22Rv1 (cell line): ENCODE measurements at regions not wholly inside any gene's neighbourhood (a gene's known extent, or its start where the extent isn't known, plus 50 kb on each side); places are given as distances from the start of the nearest gene placed in this dataset.

ENCODE experiments used
- ZFX ChIP-seq: fragments of 450-650 bp; IDR thresholded peaks from 2 replicates; pipeline ENCODE4 v1.6.1; 2017; ENCODE audit warnings: antibody characterized with exemption, borderline replicate concordance
- TF ChIP-seq, protein P1 (sequence below): fragments of 450-650 bp; IDR thresholded peaks from 2 replicates; pipeline ENCODE4 v1.5.1; 2017; ENCODE audit warnings: mild to moderate bottlenecking

GRCh38 chr6:26743941-26744699, 84.6 kb upstream of the ZNF322 start:
- no peak for TF ChIP-seq ZFX
- TF ChIP-seq, protein P1, sequence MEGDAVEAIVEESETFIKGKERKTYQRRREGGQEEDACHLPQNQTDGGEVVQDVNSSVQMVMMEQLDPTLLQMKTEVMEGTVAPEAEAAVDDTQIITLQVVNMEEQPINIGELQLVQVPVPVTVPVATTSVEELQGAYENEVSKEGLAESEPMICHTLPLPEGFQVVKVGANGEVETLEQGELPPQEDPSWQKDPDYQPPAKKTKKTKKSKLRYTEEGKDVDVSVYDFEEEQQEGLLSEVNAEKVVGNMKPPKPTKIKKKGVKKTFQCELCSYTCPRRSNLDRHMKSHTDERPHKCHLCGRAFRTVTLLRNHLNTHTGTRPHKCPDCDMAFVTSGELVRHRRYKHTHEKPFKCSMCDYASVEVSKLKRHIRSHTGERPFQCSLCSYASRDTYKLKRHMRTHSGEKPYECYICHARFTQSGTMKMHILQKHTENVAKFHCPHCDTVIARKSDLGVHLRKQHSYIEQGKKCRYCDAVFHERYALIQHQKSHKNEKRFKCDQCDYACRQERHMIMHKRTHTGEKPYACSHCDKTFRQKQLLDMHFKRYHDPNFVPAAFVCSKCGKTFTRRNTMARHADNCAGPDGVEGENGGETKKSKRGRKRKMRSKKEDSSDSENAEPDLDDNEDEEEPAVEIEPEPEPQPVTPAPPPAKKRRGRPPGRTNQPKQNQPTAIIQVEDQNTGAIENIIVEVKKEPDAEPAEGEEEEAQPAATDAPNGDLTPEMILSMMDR, result no peak
